ENCODE measurements at regions not wholly inside any gene's neighbourhood (a gene's known extent, or its start where the extent isn't known, plus 50 kb on each side); places are given as distances from the start of the nearest gene placed in this dataset.

DNA sequence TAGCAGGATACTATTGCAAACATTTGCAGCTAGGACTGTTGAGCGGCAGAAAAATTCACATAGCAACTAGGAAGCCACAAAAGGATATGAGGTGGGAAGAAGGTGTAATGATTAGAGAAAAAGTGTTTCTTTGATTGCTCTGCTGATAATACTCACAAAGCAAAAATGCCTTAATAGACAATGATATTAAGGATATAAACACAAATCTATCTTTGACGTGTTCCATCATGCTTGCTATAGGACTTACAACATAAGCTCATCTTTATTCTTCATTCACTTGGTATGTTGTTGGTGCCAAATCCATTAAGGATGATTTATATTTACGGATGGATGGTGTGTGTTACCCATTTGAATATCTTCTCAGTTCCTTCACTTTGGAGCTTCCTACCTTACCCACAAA, 309.3 kb downstream of the GPR37 start:
- Histone ChIP-seq H3K4me1 (no peaks in the 10 kb centered on the region), H3K36me3 (no peaks in the 10 kb centered on the region), H3K9me3 (no peaks in the 10 kb centered on the region), H3K27ac (no peak overlapping the region), H3K27me3 (no peaks in the 10 kb centered on the region), H3K9ac (ENCODE audit: low read depth in 2 of 2, low read length in 2 of 2) (no peak overlapping the region), H3K4me3 (no peak overlapping the region)
- TF ChIP-seq, protein P1, sequence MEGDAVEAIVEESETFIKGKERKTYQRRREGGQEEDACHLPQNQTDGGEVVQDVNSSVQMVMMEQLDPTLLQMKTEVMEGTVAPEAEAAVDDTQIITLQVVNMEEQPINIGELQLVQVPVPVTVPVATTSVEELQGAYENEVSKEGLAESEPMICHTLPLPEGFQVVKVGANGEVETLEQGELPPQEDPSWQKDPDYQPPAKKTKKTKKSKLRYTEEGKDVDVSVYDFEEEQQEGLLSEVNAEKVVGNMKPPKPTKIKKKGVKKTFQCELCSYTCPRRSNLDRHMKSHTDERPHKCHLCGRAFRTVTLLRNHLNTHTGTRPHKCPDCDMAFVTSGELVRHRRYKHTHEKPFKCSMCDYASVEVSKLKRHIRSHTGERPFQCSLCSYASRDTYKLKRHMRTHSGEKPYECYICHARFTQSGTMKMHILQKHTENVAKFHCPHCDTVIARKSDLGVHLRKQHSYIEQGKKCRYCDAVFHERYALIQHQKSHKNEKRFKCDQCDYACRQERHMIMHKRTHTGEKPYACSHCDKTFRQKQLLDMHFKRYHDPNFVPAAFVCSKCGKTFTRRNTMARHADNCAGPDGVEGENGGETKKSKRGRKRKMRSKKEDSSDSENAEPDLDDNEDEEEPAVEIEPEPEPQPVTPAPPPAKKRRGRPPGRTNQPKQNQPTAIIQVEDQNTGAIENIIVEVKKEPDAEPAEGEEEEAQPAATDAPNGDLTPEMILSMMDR (IDR thresholded peaks at IDR 0.05) = no peak
- intact Hi-C loops (cut with DNase I) = no loop called here
- DNase-seq = no peak

DNA sequence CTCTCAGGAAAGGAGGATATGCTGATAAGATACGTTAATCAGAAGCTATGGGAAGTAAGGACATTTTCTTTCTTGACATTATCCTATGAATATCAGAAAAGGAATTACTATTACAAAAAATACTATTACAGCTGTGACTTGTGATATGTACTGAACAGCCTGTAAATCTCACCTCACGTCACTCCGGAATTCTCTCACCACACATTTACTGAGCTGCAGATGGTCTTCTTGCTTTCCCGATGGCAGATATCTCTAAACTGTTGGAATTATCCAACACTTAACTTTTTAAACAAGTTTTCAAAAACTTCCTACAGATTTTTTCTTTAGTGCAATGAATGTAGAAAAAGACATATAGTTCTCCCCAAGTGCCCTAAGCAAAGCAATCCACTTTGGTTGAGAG, 313.4 kb downstream of the GPR37 start:
- Histone ChIP-seq H3K4me1 (no peaks in the 10 kb centered on the region), H3K27ac (no peak overlapping the region), H3K27me3 (no peaks in the 10 kb centered on the region), H3K9ac (ENCODE audit: low read depth in 2 of 2, low read length in 2 of 2) (no peak overlapping the region), H3K9me3 (no peaks in the 10 kb centered on the region), H3K36me3 (no peaks in the 10 kb centered on the region), H3K4me3 (no peak overlapping the region)
- no peak for DNase-seq
- TF ChIP-seq, protein P1 (IDR thresholded peaks at IDR 0.05) = no peak
- intact Hi-C loops (cut with DNase I) = no loop called here

GRCh38 chr7:124449896-124450295, 315.7 kb downstream of the GPR37 start:
- no peak overlapping the region for H3K4me3 ChIP-seq
- H3K4me1 ChIP-seq = no peaks in the 10 kb centered on the region
- TF ChIP-seq, protein P1 (IDR thresholded peaks at IDR 0.05) = no peak
- no peak overlapping the region for H3K9ac ChIP-seq (ENCODE audit: low read depth in 2 of 2, low read length in 2 of 2)
- no peaks in the 10 kb centered on the region for H3K9me3 ChIP-seq
- no peaks in the 10 kb centered on the region for H3K27me3 ChIP-seq
- DNase-seq = no peak
- H3K27ac ChIP-seq = no peak overlapping the region
- intact Hi-C loops (cut with DNase I) = no loop called here
- H3K36me3 ChIP-seq = no peaks in the 10 kb centered on the region

DNA sequence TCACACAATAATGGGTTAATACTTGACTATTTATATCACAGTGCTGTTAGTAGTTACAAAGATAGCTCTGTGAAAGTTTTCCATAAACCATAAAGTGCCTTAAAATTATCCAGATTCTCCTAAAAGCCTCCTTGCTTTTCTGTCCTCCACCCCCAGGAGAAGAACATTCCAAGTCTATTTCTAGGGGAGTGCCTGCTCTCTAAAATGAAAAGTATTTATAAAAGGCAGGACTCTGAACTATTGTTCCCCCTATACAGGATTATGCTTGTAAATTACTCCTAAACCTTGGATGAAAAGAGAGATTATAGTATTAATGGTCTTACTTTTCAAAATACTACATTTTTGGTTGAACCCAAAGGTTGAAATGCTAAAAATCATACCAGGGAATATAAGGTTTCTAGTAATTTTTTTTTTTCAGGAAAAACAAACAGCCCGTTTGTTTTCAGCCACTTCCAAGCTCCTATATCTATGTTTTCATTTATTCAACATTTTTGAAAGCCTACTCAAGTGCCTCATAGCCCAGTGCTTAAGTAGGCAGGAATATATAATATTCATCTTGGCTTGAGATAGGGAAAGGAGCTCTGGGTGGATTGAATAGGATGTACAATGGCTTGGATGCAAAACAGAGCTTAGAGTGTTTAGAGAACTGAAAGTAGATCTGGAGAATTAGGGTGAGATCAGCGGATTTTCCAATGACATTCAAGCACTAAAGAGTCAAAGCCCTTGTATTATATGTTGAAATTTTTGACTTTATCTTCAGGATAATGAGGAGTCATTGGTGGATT, 320.7 kb downstream of the GPR37 start:
- H3K27me3 ChIP-seq = no peaks in the 10 kb centered on the region
- H3K4me3 ChIP-seq = no peak overlapping the region
- H3K9ac ChIP-seq (ENCODE audit: low read depth in 2 of 2, low read length in 2 of 2) = no peak overlapping the region
- H3K4me1 ChIP-seq = no peaks in the 10 kb centered on the region
- intact Hi-C loops (cut with DNase I) = no loop called here
- no peaks in the 10 kb centered on the region for H3K36me3 ChIP-seq
- H3K27ac ChIP-seq = no peak overlapping the region
- TF ChIP-seq, protein P1 (IDR thresholded peaks at IDR 0.05) = no peak
- no peak for DNase-seq
- no peaks in the 10 kb centered on the region for H3K9me3 ChIP-seq

DNA sequence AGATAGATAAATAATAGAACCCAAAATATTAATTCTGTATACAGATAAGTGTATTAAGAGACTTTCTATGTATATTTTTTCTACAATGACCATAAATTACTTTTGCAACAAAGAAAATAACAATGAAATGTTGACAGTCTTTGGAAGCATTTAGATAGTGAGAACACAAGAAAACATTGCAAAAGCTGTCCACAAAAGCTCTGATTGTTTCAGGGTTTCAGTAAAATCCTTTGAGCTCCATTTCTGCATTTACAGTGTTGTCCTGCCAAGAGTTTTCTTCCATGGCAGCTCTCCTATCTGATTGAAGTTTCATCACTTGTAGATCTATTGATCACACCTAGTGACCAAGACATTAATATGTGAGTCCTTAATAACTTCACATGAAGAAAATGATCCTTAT, 321.8 kb downstream of the GPR37 start:
- Histone ChIP-seq H3K27ac (no peak overlapping the region), H3K9ac (ENCODE audit: low read depth in 2 of 2, low read length in 2 of 2) (no peak overlapping the region), H3K27me3 (no peaks in the 10 kb centered on the region), H3K4me1 (no peaks in the 10 kb centered on the region), H3K36me3 (no peaks in the 10 kb centered on the region), H3K4me3 (no peak overlapping the region), H3K9me3 (no peaks in the 10 kb centered on the region)
- DNase-seq = no peak
- TF ChIP-seq, protein P1 (IDR thresholded peaks at IDR 0.05) = no peak
- intact Hi-C loops (cut with DNase I) = no loop called here

All from colonic mucosa (tissue), 4 donors.